Rectal smooth muscle tissue (tissue), 1 donor: ENCODE measurements at regions not wholly inside any gene's neighbourhood (a gene's known extent, or its start where the extent isn't known, plus 50 kb on each side); places are given as distances from the start of the nearest gene placed in this dataset.
A peak's percentile ranks its signal among the peaks of the same experiment; 100 is the strongest.

ENCODE experiments used
- H3K27ac ChIP-seq: one replicate; pipeline ENCODE4 v1.7.0; 2013; ENCODE audit warnings: low read depth, low read length, inconsistent platforms
- H3K27me3 ChIP-seq: one replicate; pipeline ENCODE4 v1.7.0; 2013; ENCODE audit warnings: low read length; ENCODE audit not compliant: control insufficient read depth, insufficient read depth
- H3K36me3 ChIP-seq: one replicate; pipeline ENCODE4 v1.7.0; 2013; ENCODE audit warnings: low read length; ENCODE audit not compliant: control insufficient read depth, insufficient read depth
- H3K4me1 ChIP-seq: one replicate; pipeline ENCODE4 v1.7.0; 2013; ENCODE audit warnings: low read length; ENCODE audit not compliant: control insufficient read depth, insufficient read depth
- H3K4me3 ChIP-seq: one replicate; pipeline ENCODE4 v1.7.0; 2013; ENCODE audit warnings: low read length
- H3K9ac ChIP-seq: one replicate; pipeline ENCODE4 v1.7.0; 2013; ENCODE audit warnings: low read length

DNA sequence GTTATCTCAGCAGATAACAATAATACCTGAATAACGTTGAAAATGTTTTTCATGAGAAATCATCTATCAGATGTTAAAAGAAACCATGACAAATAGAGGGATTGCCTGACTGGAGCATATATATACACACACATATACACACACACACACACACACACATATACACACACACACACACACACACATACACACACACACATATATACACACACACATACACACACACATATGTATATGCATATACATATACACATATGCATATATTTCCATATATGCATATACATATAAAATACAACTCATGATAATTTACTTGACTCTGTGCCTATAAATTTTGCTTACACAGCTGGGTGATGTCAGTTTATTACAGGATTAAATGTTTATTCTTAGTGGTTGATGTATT lies 847.3 kb upstream of the ADAMTS5 start:
- Histone ChIP-seq H3K36me3 (no peaks in the 10 kb centered on the region), H3K4me1 (peaks cover 24% of the 10 kb centered on the region), H3K27me3 (no peaks in the 10 kb centered on the region), H3K4me3 (no peak overlapping the region), H3K9ac (no peak overlapping the region), H3K27ac (peak overlapping the region; percentile 59)

DNA sequence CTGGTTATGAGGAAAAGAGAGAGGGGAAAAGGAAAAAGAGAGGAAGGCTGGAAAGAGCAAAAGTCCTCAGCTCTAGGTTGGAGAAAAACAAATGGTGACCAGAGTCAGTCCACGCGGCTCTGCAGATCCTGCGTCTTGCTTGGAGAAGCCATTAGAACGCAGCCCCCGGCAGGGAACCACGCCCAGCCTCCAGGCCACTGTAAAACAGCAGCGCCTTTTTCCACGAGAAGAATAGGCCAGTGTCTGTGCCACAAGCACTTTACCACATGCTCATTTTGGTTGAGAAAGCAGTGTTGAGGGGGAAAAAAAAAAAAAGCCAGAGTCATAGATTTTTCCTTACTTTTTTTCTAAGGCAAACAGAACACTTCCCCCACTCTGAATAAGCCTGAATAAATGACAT lies 846.9 kb upstream of the ADAMTS5 start:
- Histone ChIP-seq H3K36me3 (no peaks in the 10 kb centered on the region), H3K4me3 (no peak overlapping the region), H3K27ac (peak overlapping the region; percentile 59), H3K9ac (no peak overlapping the region), H3K4me1 (peaks cover 21% of the 10 kb centered on the region), H3K27me3 (no peaks in the 10 kb centered on the region)

DNA sequence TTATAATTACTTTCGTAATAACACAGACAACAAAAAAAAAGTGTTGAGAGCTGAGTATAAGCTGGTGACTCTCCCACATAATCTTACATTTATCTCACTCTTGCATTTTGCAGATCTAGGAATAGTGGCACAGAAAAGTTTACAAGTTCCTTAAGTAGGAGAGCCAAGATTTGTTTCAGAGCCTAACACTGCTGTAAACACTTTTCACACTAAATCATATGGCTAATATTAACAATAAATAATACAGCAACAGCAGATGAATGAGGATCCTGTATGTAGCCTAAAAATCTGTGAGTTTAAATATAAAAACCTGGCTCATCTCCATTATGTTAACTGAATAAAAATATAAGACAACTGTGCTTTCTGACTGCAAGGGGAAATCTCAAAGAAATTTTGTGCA lies 846.5 kb upstream of the ADAMTS5 start:
- peak overlapping the region; percentile 59 for H3K27ac ChIP-seq
- no peak overlapping the region for H3K9ac ChIP-seq

DNA sequence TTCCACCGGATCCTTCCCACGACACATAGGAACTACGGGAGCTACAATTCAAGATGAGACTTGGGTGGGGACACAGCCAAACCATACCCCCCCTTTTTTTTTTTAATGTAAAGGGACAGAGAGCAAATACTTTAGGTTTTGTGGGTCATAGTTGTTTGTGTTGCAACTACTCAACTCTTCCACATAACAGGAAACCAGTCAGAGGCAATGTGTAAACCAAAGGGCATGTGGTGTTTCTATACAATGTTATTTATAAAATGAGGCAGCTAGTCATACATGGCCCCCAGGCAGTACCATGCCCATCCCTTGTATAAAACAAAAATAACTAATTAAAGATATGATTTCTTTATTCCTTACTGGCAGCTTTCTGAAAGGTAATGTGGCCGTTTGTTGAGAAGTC lies 845.4 kb upstream of the ADAMTS5 start:
- Histone ChIP-seq H3K36me3 (no peaks in the 10 kb centered on the region), H3K27ac (no peak overlapping the region), H3K4me1 (peaks cover 16% of the 10 kb centered on the region)

More for the DNA sequence above, 846.5 kb upstream of the ADAMTS5 start:
- Histone ChIP-seq H3K36me3 (no peaks in the 10 kb centered on the region), H3K4me1 (peaks cover 21% of the 10 kb centered on the region), H3K27me3 (no peaks in the 10 kb centered on the region), H3K4me3 (no peak overlapping the region)

DNA sequence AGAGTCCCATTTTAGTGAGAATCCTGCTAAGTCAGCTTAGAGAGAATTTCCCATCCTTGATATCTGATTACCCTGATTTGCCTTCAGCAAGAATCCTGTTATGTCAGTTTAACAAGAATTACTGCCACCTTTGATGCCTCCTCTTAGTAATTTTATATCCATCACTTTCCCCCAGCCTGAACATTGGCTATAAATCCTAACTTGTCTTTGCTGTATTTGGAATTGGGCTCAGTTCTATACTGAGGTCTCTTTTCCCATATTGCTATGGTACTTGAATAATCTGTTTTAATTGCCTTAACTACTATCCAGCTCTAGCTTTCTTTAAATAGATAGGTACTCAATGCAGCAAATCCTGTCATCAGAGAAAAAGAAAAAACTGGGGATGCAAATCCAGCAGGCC lies 842.0 kb upstream of the ADAMTS5 start:
- H3K27ac ChIP-seq = no peak overlapping the region
- peaks cover 10% of the 10 kb centered on the region for H3K4me1 ChIP-seq
- no peak overlapping the region for H3K9ac ChIP-seq
- H3K36me3 ChIP-seq = no peaks in the 10 kb centered on the region
- H3K27me3 ChIP-seq = no peaks in the 10 kb centered on the region
- H3K4me3 ChIP-seq = no peak overlapping the region

More for the DNA sequence above, 845.4 kb upstream of the ADAMTS5 start:
- Histone ChIP-seq H3K27me3 (no peaks in the 10 kb centered on the region), H3K9ac (no peak overlapping the region), H3K4me3 (no peak overlapping the region)

DNA sequence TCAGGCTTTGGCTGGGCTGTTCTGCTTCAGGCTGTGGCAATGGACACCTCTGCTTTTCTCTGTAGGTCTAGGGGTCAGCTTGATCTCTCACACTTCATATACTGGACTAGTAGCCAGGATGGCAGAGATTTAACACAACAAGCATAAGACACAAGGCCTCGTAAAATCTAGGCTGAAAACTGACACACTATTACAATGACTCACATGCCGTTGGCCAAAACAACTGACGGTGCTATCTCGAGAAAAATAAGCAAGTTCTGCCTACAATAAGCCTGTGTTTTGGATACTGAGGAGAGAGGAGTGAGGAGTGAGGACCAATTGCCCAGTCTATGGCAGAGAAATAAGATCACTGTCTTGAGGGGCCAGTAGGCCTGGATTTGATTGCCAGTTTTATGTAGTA lies 840.7 kb upstream of the ADAMTS5 start:
- no peak overlapping the region for H3K4me3 ChIP-seq
- H3K4me1 ChIP-seq = peaks cover 5% of the 10 kb centered on the region
- H3K36me3 ChIP-seq = no peaks in the 10 kb centered on the region
- no peak overlapping the region for H3K27ac ChIP-seq
- H3K9ac ChIP-seq = no peak overlapping the region
- H3K27me3 ChIP-seq = no peaks in the 10 kb centered on the region

DNA sequence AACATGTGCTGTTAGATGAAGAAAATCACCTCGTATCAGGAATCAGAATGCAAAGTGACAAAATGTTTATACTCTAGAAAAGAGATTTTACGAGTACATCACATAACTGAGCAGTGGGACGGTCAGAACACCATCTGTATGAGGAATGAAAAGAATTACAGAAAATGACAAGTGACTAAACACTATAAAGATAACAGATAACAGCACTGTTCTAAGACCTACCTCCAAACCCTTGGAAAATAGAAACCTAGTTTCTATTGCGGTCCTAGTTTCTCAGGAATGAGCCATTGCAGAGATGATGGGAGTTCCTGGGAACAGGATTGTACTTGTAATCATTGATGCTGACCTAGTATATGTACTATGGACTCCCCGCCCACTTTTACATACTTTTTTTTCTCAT lies 839.4 kb upstream of the ADAMTS5 start:
- Histone ChIP-seq H3K27me3 (no peaks in the 10 kb centered on the region), H3K36me3 (no peaks in the 10 kb centered on the region), H3K4me1 (peaks cover 5% of the 10 kb centered on the region), H3K9ac (no peak overlapping the region), H3K27ac (no peak overlapping the region), H3K4me3 (no peak overlapping the region)

DNA sequence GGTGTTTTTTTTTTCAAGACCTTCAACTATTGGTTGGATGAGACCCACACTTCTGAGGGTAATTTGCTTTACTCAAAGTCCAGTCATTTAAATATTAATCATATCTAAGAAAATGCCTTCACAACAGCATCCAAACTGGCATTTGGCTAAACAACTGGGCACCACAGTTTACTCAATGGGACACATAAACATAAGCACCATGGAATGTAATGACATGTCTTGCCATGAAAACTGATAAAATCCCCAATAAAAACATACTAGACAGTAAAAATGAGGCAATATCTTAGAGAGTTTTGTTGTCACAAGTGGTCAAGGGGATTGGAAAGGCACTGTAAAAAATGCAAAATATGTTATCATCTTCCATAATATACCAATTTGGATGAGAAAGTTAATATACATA lies 838.8 kb upstream of the ADAMTS5 start:
- peaks cover 5% of the 10 kb centered on the region for H3K4me1 ChIP-seq
- no peak overlapping the region for H3K27ac ChIP-seq

DNA sequence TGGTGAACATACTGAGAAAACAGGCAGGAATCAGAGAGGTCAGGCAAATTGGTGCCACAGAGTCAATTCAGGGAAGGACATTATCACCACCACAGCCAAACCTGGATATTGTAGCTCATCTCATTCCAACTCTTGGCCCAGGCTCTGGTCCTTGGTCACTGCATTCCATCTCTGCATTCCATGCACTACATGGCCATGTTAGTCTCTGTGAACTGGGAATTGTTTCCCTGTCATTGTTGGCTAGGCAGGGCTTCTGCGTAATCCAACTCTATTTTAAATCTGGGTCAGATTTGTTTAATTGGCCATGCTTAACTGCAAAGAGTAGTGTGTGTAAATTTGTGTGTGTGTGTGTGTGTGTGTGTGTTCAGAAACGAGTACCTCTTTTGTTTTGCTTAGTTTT lies 837.6 kb upstream of the ADAMTS5 start:
- peak overlapping the region; percentile 24 for H3K27ac ChIP-seq
- H3K9ac ChIP-seq = no peak overlapping the region
- H3K36me3 ChIP-seq = no peaks in the 10 kb centered on the region
- peaks cover 5% of the 10 kb centered on the region for H3K4me1 ChIP-seq
- no peaks in the 10 kb centered on the region for H3K27me3 ChIP-seq
- H3K4me3 ChIP-seq = no peak overlapping the region

More for the DNA sequence above, 838.8 kb upstream of the ADAMTS5 start:
- Histone ChIP-seq H3K4me3 (no peak overlapping the region), H3K36me3 (no peaks in the 10 kb centered on the region), H3K27me3 (no peaks in the 10 kb centered on the region), H3K9ac (no peak overlapping the region)

DNA sequence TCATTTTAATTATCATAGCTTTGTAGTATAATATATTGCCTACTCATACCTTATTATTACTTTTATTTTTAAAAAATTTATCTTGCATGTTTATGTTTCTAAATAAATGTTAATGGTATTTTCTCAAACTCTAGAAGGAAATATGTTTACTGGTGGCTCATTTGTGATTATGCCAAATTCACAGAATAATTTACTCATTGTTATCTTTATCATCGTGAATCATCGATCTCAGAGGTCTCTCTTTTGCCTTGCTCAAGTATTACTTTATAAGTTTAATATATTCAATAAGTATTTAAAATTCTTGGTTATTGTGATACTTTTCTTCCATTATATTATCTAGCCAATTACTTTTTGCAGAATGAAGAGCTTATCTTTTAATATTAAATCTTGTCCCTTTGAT lies 836.7 kb upstream of the ADAMTS5 start:
- Histone ChIP-seq H3K9ac (no peak overlapping the region), H3K27me3 (no peaks in the 10 kb centered on the region), H3K4me3 (no peak overlapping the region), H3K27ac (no peak overlapping the region), H3K36me3 (no peaks in the 10 kb centered on the region), H3K4me1 (peaks cover 5% of the 10 kb centered on the region)

DNA sequence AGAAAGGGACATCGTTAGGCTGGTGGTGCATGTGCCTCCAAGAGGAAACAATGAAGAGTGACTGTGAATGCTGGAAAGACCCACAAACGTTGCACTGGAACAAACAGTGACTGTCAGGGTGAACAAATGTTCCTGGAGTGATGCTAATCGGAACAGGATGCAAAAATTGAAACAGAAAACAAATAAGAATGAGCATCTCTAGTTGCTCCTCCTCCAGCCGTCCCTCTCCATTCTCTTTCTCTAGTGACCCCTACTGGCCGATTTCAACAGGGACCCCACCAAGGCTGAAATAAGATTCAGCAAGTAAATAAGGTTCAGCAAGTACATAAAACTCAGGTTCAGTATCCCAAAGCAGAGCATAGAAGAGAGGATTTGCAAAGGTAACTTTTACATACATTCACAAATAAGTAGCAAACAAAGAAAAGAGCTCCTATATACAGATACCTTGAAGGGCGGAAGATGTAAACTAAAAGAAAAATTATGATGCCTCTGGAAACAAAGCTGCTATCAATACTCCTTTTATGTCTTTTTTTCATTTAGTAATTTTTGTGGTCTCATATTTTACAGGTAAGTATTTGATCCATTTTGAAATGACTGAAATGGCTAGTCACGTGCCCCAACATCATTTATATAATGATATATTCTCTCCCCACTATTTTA lies 836.1 kb upstream of the ADAMTS5 start:
- Histone ChIP-seq H3K4me3 (no peak overlapping the region), H3K36me3 (no peaks in the 10 kb centered on the region)

DNA sequence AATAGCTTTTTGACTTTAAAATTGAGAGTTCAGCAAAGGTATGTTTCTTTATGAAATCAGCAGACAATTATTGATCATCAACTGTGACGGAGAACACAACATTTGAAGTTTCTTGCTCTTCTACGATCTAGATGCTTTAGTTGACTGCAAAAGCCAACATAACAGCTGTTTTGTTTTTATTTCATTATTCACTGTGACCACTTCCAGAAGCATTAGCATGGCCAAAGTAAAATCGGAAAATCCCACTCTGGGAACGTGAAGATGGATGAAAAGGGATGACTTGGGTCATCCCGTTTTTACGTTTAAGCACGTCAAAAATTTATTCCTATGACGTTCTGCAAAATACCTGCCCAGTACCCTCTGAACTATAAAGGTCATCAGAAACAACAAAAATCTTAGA lies 833.0 kb upstream of the ADAMTS5 start:
- H3K27ac ChIP-seq = no peak overlapping the region
- no peak overlapping the region for H3K9ac ChIP-seq
- H3K27me3 ChIP-seq = no peaks in the 10 kb centered on the region
- H3K36me3 ChIP-seq = no peaks in the 10 kb centered on the region
- H3K4me1 ChIP-seq = peaks cover 9% of the 10 kb centered on the region
- H3K4me3 ChIP-seq = no peak overlapping the region

More for the DNA sequence above, 836.1 kb upstream of the ADAMTS5 start:
- H3K9ac ChIP-seq = no peak overlapping the region
- H3K27me3 ChIP-seq = no peaks in the 10 kb centered on the region
- H3K27ac ChIP-seq = no peak overlapping the region
- peaks cover 5% of the 10 kb centered on the region for H3K4me1 ChIP-seq

DNA sequence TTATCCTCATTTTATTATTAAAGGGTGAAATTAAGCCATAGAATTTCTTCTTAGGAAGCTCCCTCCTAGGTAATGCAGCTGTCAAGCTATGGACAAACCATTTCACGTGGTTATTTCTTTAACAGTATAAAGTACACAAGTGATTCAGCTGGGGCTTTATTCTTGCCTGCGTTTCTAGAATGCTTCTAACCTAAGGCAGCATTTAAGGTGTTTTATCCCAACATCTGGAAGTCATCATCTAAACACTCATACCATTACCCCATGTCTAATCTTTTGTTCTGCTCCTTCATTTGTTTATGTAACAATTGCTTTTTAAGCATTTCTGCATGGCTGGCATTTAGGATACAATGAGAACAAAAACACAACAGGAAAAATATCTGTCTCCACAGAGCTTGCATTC lies 829.2 kb upstream of the ADAMTS5 start:
- H3K27ac ChIP-seq = no peak overlapping the region
- no peaks in the 10 kb centered on the region for H3K36me3 ChIP-seq
- peaks cover 4% of the 10 kb centered on the region for H3K4me1 ChIP-seq
- H3K9ac ChIP-seq = no peak overlapping the region
- H3K27me3 ChIP-seq = no peaks in the 10 kb centered on the region
- H3K4me3 ChIP-seq = no peak overlapping the region
